Endothelial cell of umbilical vein (primary cell): ENCODE measurements at regions not wholly inside any gene's neighbourhood (a gene's known extent, or its start where the extent isn't known, plus 50 kb on each side); places are given as distances from the start of the nearest gene placed in this dataset.

Experiments used
- BruUV-seq: library from RNA; stranded (reverse); fragments of 400-500 nt; replicated peaks from 2 replicates; lab custom pipeline; 2021; lab: Mats Ljungman, UMichigan
- CTCF ChIA-PET: fragments of 300-600, 350-600 bp; sonication (Branson Sonifier 250); formaldehyde crosslinking; loops from one replicate; lab custom pipeline; 2021; ENCODE audit warnings: antibody characterized with exemption, inconsistent platforms; lab: Charles Lee
- POLR2A ChIA-PET: fragments of 300-600, 350-600 bp; sonication (Branson Sonifier 250); formaldehyde crosslinking; loops from one replicate; lab custom pipeline; 2021; ENCODE audit warnings: antibody characterized with exemption, inconsistent platforms; lab: Charles Lee
- DNase-seq: peaks from one replicate; pipeline ENCODE4 v3.0.0-alpha.2; 2011; ENCODE audit warnings: low read depth, low spot score
- FAIRE-seq: peaks from 2 replicates; lab custom pipeline; 2011; peaks lifted over from hg19 to GRCh38; lab: Jason Lieb, UNC
- H2AFZ ChIP-seq: 2 replicates; pipeline ENCODE4 v1.6.0; 2012; ENCODE audit warnings: low read depth, low read length, control low read depth, inconsistent platforms
- H3K27ac ChIP-seq: 2 replicates; pipeline ENCODE4 v1.5.1; 2011; ENCODE audit warnings: low read depth, mild to moderate bottlenecking, control low read depth, low read length, moderate library complexity; ENCODE audit not compliant: insufficient read depth
- H3K27me3 ChIP-seq, 2 experiments: 2 replicates each; pipeline versions ENCODE4 v1.6.0 to v1.6.1; 2011; ENCODE audit warnings: low read length in 2 of 2, mixed read lengths in 1 of 2; ENCODE audit not compliant: control insufficient read depth in 2 of 2, insufficient read depth in 2 of 2
- H3K36me3 ChIP-seq, 2 experiments: 2 replicates in 1 of 2; 3 replicates in 1 of 2; pipeline ENCODE4 v1.5.1; 2011; ENCODE audit warnings: low read length in 2 of 2, mild to moderate bottlenecking in 1 of 2, moderate library complexity in 1 of 2; ENCODE audit not compliant: control insufficient read depth in 2 of 2, insufficient read depth in 2 of 2; ENCODE audit errors: extremely low read depth in 1 of 2
- H3K4me1 ChIP-seq: 3 replicates; pipeline ENCODE4 v1.5.1; 2011; ENCODE audit warnings: mild to moderate bottlenecking, low read length; ENCODE audit not compliant: control insufficient read depth, insufficient read depth; ENCODE audit errors: extremely low read depth
- H3K4me2 ChIP-seq: 2 replicates; pipeline ENCODE4 v1.6.1; 2011; ENCODE audit warnings: low read length, control low read depth, mixed read lengths; ENCODE audit not compliant: insufficient read depth
- H3K4me3 ChIP-seq, 3 experiments: fragments of 200-600 bp in 1 of 3; sonication (generic), shearing (Covaris generic) in 1 of 3; replicated peaks in 1 of 3; 2 replicates each; pipeline ENCODE4 v1.5.1; 2011 to 2016; ENCODE audit warnings: control low read depth in 3 of 3, low read length in 3 of 3, mild to moderate bottlenecking in 2 of 3, inconsistent platforms in 1 of 3, low read depth in 1 of 3, moderate library complexity in 1 of 3; ENCODE audit not compliant: insufficient read depth in 1 of 3
- H3K79me2 ChIP-seq: 2 replicates; pipeline ENCODE4 v1.6.0; 2012; ENCODE audit warnings: low read length, inconsistent platforms; ENCODE audit not compliant: control insufficient read depth, insufficient read depth
- H3K9ac ChIP-seq: replicated peaks from 2 replicates; pipeline ENCODE3; 2011; ENCODE audit warnings: low read length, control low read depth; ENCODE audit not compliant: insufficient read depth; ENCODE audit errors: extremely low read depth
- H3K9me1 ChIP-seq: replicated peaks from 3 replicates; pipeline ENCODE4 v1.6.0; 2011; ENCODE audit warnings: mild to moderate bottlenecking, low read length; ENCODE audit not compliant: control insufficient read depth, insufficient read depth; ENCODE audit errors: extremely low read depth
- H3K9me3 ChIP-seq: replicated peaks from 2 replicates; pipeline ENCODE4 v1.5.1; 2012; ENCODE audit warnings: low read length, inconsistent platforms; ENCODE audit not compliant: control insufficient read depth, insufficient read depth
- H4K20me1 ChIP-seq: replicated peaks from 2 replicates; pipeline ENCODE3; 2011; ENCODE audit warnings: mild to moderate bottlenecking, low read length; ENCODE audit not compliant: control insufficient read depth, insufficient read depth; ENCODE audit errors: extremely low read depth
- CTCF ChIP-seq, 2 donors: IDR thresholded peaks; 1 replicate in 1 of 2; 2 replicates in 1 of 2; pipeline ENCODE4 v1.5.1; 2011; ENCODE audit warnings: low read length in 2 of 2, mild to moderate bottlenecking in 2 of 2, moderate library complexity in 2 of 2, control low read depth in 1 of 2, inconsistent platforms in 1 of 2, low read depth in 1 of 2; ENCODE audit not compliant: insufficient read depth in 1 of 2; ENCODE audit errors: extremely low read depth in 1 of 2
- EZH2 ChIP-seq: IDR thresholded peaks from 2 replicates; pipeline ENCODE4 v1.6.1; 2012; ENCODE audit warnings: borderline replicate concordance, low read depth, mild to moderate bottlenecking, moderate library complexity, low read length, inconsistent platforms; ENCODE audit not compliant: severe bottlenecking
- GATA2 ChIP-seq: IDR thresholded peaks from 2 replicates; pipeline ENCODE4 v1.7.0; 2011; ENCODE audit warnings: low read depth, mild to moderate bottlenecking, moderate library complexity, mixed read lengths, low read length; ENCODE audit not compliant: insufficient read length, insufficient read depth
- JUN ChIP-seq: IDR thresholded peaks from 2 replicates; pipeline ENCODE4 v1.6.1; 2011; ENCODE audit warnings: borderline replicate concordance, low read depth; ENCODE audit not compliant: insufficient read length, insufficient read depth
- MAX ChIP-seq: IDR thresholded peaks from 2 replicates; pipeline ENCODE4 v1.6.1; 2011; ENCODE audit not compliant: insufficient read depth, insufficient read length
- MYC ChIP-seq: IDR thresholded peaks from one replicate; pipeline ENCODE4 v1.6.1; 2011; ENCODE audit warnings: mild to moderate bottlenecking, low read depth, low read length
- POLR2A ChIP-seq: IDR thresholded peaks from 2 replicates; pipeline ENCODE4 v1.6.1; 2012; ENCODE audit warnings: low read depth, mild to moderate bottlenecking, control low read depth, low read length
- POLR2AphosphoS5 ChIP-seq: IDR thresholded peaks from 2 replicates; pipeline ENCODE4 v1.6.1; 2012; ENCODE audit warnings: low read depth, mild to moderate bottlenecking, control low read depth, low read length, moderate library complexity; ENCODE audit not compliant: insufficient read depth
- dilution Hi-C: fragments of 300-500 bp; cut with MboI; formaldehyde crosslinking; loops from one replicate; pipeline ENCODE4 v1.15.0; 2019; ENCODE audit warnings: low sequenced_read_pairs; ENCODE audit not compliant: extremely low pct_ligation_motif_present
- intact Hi-C: fragments of 100-400 bp; cut with micrococcal nuclease; formaldehyde crosslinking; loops from one replicate; pipeline ENCODE4 v1.10.0; 2022

- POLR2A ChIA-PET, result no interaction called here
- no peaks in the 10 kb centered on the region for H4K20me1 ChIP-seq
- CTCF ChIA-PET, result no interaction called here
- no peaks in the 10 kb centered on the region for H3K27me3 ChIP-seq
- BruUV-seq, result no TSS peak
- intact Hi-C loops, result no loop called here
- H3K4me2 ChIP-seq, result no peak overlapping the region
- no peak overlapping the region for H3K27ac ChIP-seq
- TF ChIP-seq EZH2 (no peak), CTCF (IDR thresholded peaks at IDR 0.05; ENCODE audit: extremely low read depth in 1 of 2, insufficient read depth in 1 of 2, low read depth in 1 of 2, low read length in 2 of 2) (no peak), GATA2 (no peak), JUN (no peak), MYC (no peak), POLR2A (no peak), POLR2AphosphoS5 (no peak)
- FAIRE-seq (no peak), DNase-seq (no peak)
- dilution Hi-C loops, result no loop called here
- no peaks in the 10 kb centered on the region for H3K36me3 ChIP-seq
- no peaks in the 10 kb centered on the region for H3K4me1 ChIP-seq
- no peaks in the 10 kb centered on the region for H3K9me1 ChIP-seq
- peaks cover 2% of the 10 kb centered on the region for H3K9me3 ChIP-seq
- H3K4me3 ChIP-seq, result no peak overlapping the region
- no peak overlapping the region for H2AFZ ChIP-seq
- no peaks in the 10 kb centered on the region for H3K79me2 ChIP-seq
- no peak overlapping the region for H3K9ac ChIP-seq
Measured at GRCh38 chr1:118364882-118365281, 179.9 kb upstream of the SPAG17 start.

GRCh38 chr1:118363396-118363795 lies 178.4 kb upstream of the SPAG17 start:
- dilution Hi-C loops, result no loop called here
- H3K79me2 ChIP-seq, result no peaks in the 10 kb centered on the region
- intact Hi-C loops, result no loop called here
- ChIA-PET POLR2A (no interaction called here), CTCF (no interaction called here)
- DNase-seq, result no peak
- no peak overlapping the region for H3K4me3 ChIP-seq
- peaks cover 2% of the 10 kb centered on the region for H3K9me3 ChIP-seq
- H3K4me1 ChIP-seq, result no peaks in the 10 kb centered on the region
- H3K27ac ChIP-seq, result no peak overlapping the region
- no peaks in the 10 kb centered on the region for H3K36me3 ChIP-seq
- no peaks in the 10 kb centered on the region for H3K27me3 ChIP-seq
- no peaks in the 10 kb centered on the region for H3K9me1 ChIP-seq
- no peak overlapping the region for H3K4me2 ChIP-seq
- FAIRE-seq, result no peak
- BruUV-seq, result no TSS peak
- H4K20me1 ChIP-seq, result no peaks in the 10 kb centered on the region
- H2AFZ ChIP-seq, result no peak overlapping the region
- TF ChIP-seq MAX (no peak), MYC (no peak), CTCF (IDR thresholded peaks at IDR 0.05; ENCODE audit: extremely low read depth in 1 of 2, insufficient read depth in 1 of 2, low read depth in 1 of 2, low read length in 2 of 2) (no peak), JUN (no peak), POLR2AphosphoS5 (no peak)
- H3K9ac ChIP-seq, result no peak overlapping the region
